AG04450 (cell line): ENCODE measurements at regions not wholly inside any gene's neighbourhood (a gene's known extent, or its start where the extent isn't known, plus 50 kb on each side); places are given as distances from the start of the nearest gene placed in this dataset.

Source experiments
- CTCF ChIA-PET: fragments of 300-600, 350-600 bp; formaldehyde crosslinking; extraction: SDS; loops from one replicate; lab custom pipeline; 2022; ENCODE audit warnings: antibody characterized with exemption, inconsistent platforms; lab: Charles Lee
- POLR2A ChIA-PET: fragments of 350-600 bp; formaldehyde crosslinking; extraction: SDS; loops from one replicate; lab custom pipeline; 2021; ENCODE audit warnings: antibody characterized with exemption, inconsistent platforms; lab: Yijun Ruan, JAX
- DNase-seq: peaks from one replicate; pipeline ENCODE4 v3.0.0-alpha.2; 2011; ENCODE audit warnings: low read depth, low spot score
- H3K27ac ChIP-seq: one replicate; pipeline ENCODE4 v1.5.1; 2012; ENCODE audit warnings: low read depth, low read length, control low read depth
- H3K27me3 ChIP-seq: one replicate; pipeline ENCODE4 v1.6.0; 2012; ENCODE audit warnings: low read length; ENCODE audit not compliant: control insufficient read depth, insufficient read depth
- H3K4me3 ChIP-seq: 2 replicates; pipeline ENCODE4 v1.5.1; 2011; ENCODE audit warnings: mild to moderate bottlenecking, low read depth, low read length, control low read depth
- H3K9me3 ChIP-seq: 2 replicates; pipeline ENCODE4 v1.5.1; 2012; ENCODE audit warnings: low read length; ENCODE audit not compliant: control insufficient read depth, insufficient read depth
- CTCF ChIP-seq: IDR thresholded peaks from 2 replicates; pipeline ENCODE4 v1.5.1; 2011; ENCODE audit warnings: low read depth, low read length, control low read depth, inconsistent platforms

- no peak for DNase-seq
- ChIA-PET CTCF (no interaction called here), POLR2A (no interaction called here)
- Histone ChIP-seq H3K27ac (no peak overlapping the region), H3K9me3 (no peaks in the 10 kb centered on the region), H3K27me3 (no peaks in the 10 kb centered on the region), H3K4me3 (no peak overlapping the region)
- no peak for TF ChIP-seq CTCF
Measured at GRCh38 chr2:161533218-161533617, 91.0 kb upstream of the SLC4A10 start.

GRCh38 chr2:161546635-161547034 lies 77.6 kb upstream of the SLC4A10 start:
- DNase-seq: no peak
- Histone ChIP-seq H3K4me3 (no peak overlapping the region), H3K27me3 (no peaks in the 10 kb centered on the region), H3K9me3 (no peaks in the 10 kb centered on the region), H3K27ac (no peak overlapping the region)
- ChIA-PET CTCF (no interaction called here), POLR2A (no interaction called here)
- TF ChIP-seq CTCF: no peak

- no peaks in the 10 kb centered on the region for H3K27me3 ChIP-seq
- H3K4me3 ChIP-seq: no peak overlapping the region
- ChIA-PET CTCF (no interaction called here), POLR2A (no interaction called here)
- H3K9me3 ChIP-seq: no peaks in the 10 kb centered on the region
- TF ChIP-seq CTCF: no peak
- DNase-seq: no peak
- no peak overlapping the region for H3K27ac ChIP-seq
Measured at GRCh38 chr2:161547130-161547529, 77.1 kb upstream of the SLC4A10 start.

DNA sequence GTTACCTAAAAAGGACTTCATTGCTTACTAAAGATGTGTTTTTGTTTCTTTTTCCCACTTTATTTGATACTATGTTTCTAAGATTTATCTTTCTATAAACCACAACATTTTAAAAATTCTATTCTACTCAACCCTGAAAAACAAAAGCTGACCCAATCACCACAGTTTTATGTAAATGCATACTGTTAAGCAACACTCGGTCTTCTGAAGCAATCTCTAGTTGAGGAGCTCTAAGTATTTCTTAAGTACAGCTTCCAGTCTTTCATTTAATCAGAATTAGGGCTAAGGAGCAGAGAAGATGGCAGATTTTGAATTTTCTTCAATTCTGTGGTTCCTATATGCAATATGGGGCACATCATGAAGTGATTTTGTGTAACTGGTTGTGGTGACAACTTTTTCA lies 72.2 kb upstream of the SLC4A10 start:
- no peak for TF ChIP-seq CTCF
- no peak overlapping the region for H3K4me3 ChIP-seq
- ChIA-PET POLR2A (no interaction called here), CTCF (no interaction called here)
- DNase-seq: no peak
- no peak overlapping the region for H3K27ac ChIP-seq
- no peaks in the 10 kb centered on the region for H3K27me3 ChIP-seq
- H3K9me3 ChIP-seq: no peaks in the 10 kb centered on the region

DNA sequence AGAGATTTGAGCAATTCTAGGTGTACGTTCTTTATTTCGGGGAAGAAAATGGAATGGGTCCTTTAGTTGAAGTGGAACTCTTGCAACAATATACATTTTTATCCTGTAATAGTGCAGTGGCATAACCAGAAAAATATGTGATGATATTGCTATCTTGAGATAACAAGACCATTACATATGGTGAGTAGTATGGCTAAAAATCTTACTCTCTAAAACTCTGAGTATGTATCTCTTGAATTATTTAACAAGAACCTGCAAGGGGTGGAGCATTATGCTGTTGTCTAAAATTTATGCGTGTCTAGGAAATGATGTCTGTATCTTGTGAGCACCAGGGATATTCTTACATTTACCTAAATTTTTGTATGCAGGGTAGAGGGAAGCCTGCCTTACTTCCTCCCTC lies 68.4 kb upstream of the SLC4A10 start:
- no peak overlapping the region for H3K4me3 ChIP-seq
- no peak for DNase-seq
- TF ChIP-seq CTCF: no peak
- no peaks in the 10 kb centered on the region for H3K9me3 ChIP-seq
- ChIA-PET CTCF (no interaction called here), POLR2A (no interaction called here)
- H3K27ac ChIP-seq: no peak overlapping the region
- no peaks in the 10 kb centered on the region for H3K27me3 ChIP-seq
